ENCODE measurements at regions not wholly inside any gene's neighbourhood (a gene's known extent, or its start where the extent isn't known, plus 50 kb on each side); places are given as distances from the start of the nearest gene placed in this dataset.

- TF ChIP-seq SOX15 (CRISPR knock-in tag; IDR thresholded peaks at IDR 0.05) (no peak), ATF2 (CRISPR knock-in tag; IDR thresholded peaks at IDR 0.05; ENCODE audit: borderline replicate concordance, low read depth) (no peak)
These were observed 287.8 kb downstream of the SOX9 start for GRCh38 chr17:72408641-72409040.

All from WTC11 (cell line).